Mammary epithelial cell (primary cell): ENCODE measurements at regions not wholly inside any gene's neighbourhood (a gene's known extent, or its start where the extent isn't known, plus 50 kb on each side); places are given as distances from the start of the nearest gene placed in this dataset.

ENCODE experiments used
- EZH2 ChIP-seq: IDR thresholded peaks from 2 replicates; pipeline ENCODE4 v1.6.1; 2012; ENCODE audit warnings: low read length, inconsistent platforms, borderline replicate concordance
- TF ChIP-seq, protein P1 (sequence below), 2 donors: IDR thresholded peaks in 1 of 2; conservative IDR thresholded peaks in 1 of 2; 2 replicates each; pipeline ENCODE4 v1.5.1; 2011 to 2012; ENCODE audit warnings: inconsistent platforms in 2 of 2, low read length in 2 of 2, mild to moderate bottlenecking in 2 of 2, control low read depth in 1 of 2, low read depth in 1 of 2; ENCODE audit not compliant: insufficient read depth in 1 of 2; ENCODE audit errors: extremely low read depth in 1 of 2

DNA sequence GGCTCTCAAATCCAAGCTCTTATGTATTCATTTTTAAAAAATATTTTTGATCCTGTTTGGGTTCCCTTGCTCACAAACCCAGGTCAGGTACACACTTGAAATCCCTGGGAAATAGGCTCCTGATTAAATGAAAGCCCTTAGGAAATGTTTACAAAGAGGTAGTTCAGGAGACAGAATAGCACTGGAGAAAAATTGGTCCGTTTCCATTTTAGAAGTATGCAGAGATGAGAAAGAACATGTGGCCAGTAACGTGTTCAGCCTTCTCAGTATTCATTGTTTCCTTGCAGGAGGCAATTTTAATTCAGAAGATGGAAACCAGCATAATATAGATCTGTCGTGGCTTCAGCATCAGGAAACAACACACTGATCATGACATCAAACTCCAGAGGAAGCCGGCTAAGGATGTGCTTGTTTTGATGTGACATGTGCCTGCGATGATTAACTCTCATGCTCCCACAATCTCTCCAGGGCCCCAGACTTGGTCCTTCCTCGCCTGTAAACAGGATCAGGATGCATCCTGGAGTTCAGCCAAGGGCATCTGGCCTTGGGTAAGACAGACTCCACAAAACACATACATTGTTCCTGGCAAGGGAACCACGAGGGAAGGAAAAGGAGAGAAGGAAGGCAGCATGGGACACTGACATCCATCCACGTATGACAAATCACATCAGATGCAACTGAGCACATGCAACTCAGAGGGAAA is 350.5 kb upstream of the THBS1 start:
- TF ChIP-seq, protein P1, sequence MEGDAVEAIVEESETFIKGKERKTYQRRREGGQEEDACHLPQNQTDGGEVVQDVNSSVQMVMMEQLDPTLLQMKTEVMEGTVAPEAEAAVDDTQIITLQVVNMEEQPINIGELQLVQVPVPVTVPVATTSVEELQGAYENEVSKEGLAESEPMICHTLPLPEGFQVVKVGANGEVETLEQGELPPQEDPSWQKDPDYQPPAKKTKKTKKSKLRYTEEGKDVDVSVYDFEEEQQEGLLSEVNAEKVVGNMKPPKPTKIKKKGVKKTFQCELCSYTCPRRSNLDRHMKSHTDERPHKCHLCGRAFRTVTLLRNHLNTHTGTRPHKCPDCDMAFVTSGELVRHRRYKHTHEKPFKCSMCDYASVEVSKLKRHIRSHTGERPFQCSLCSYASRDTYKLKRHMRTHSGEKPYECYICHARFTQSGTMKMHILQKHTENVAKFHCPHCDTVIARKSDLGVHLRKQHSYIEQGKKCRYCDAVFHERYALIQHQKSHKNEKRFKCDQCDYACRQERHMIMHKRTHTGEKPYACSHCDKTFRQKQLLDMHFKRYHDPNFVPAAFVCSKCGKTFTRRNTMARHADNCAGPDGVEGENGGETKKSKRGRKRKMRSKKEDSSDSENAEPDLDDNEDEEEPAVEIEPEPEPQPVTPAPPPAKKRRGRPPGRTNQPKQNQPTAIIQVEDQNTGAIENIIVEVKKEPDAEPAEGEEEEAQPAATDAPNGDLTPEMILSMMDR (conservative IDR thresholded peaks at IDR 0.05 in 1 of 2, IDR thresholded peaks at IDR 0.05 in 1 of 2; ENCODE audit: extremely low read depth in 1 of 2, insufficient read depth in 1 of 2, low read depth in 1 of 2, low read length in 2 of 2) = no peak
- no peak for TF ChIP-seq EZH2
